Fibroblast of skin of back (primary cell): ENCODE measurements at regions not wholly inside any gene's neighbourhood (a gene's known extent, or its start where the extent isn't known, plus 50 kb on each side); places are given as distances from the start of the nearest gene placed in this dataset.

Source experiments
- DNase-seq: peaks from one replicate; pipeline ENCODE4 v3.0.0-alpha.2; 2013

DNA sequence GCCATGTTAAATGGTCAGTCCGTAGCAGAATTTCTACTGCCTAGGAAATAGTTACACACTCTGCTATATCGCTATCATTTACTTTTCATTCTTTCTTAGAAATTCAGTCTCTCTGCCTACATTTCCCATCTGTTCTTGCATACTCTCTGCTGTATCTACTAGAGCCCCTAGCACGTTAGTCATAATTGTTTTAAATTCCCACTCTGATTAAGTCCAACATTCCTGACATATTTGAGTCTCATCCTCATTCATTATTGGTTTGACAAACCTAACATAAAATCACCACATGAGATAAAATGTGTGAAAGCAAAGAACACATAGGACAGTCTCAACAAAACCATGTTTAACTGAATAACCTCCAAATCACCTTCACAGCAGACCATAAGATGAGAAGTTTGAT is 513.6 kb downstream of the PLPP3 start:
- peak; percentile 83 for DNase-seq

DNA sequence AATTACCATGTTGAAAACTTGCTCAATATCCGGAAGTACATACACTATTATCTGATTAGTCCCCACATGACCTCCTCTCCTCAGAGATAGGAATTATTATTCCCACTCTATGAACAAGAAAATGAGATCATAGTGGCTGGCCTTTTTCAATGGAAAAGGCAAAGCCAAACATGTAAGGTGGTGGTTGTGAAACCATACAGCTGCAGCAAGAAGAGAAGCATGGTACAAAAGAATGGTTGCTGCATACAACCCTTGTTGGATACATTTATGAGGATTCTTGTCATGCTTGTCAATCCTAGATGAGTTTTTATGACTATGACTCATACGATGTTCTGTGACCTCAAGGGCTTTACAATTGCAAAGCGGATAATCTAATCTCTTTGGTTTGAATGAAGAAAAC is 514.7 kb downstream of the PLPP3 start:
- peak; percentile 72 for DNase-seq

DNA sequence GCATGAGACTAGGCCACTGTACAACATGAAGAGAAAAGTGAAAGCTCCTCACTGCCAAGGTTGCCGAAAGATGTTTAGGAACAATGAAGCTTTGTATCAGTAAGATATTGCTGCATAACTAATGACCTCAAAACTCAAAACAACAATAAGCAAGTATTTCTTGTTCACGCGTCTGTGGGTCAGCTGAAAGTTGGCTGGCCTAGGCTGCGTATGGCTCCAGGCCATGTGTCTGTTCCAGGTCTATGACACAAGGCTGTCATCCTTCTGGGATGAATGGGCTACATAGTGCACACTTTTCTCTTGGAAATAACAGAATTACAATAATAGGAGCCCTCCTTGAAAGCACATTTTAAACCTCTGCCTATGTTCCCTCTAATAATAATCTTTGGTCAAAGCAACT is 515.9 kb downstream of the PLPP3 start:
- DNase-seq: no peak

DNA sequence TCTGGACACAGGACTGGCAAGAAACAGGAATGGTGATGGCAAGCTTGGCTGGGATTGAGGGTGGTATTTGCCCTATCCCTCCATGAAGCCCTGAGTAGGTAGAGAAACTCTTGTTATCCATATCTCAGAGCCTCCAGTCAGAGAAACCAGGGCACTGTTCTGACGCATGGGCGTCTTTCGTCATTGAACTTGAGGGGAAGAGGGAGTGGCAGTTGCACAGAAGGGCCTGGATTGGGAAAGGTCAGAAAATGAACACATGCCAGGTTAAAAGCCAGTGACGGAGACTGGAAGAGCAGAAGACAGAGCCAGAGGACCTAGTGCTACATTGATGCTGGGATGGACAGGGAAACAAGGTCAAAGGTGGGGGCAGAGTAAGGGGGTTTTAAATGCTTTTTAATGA is 516.7 kb downstream of the PLPP3 start:
- DNase-seq: no peak

DNA sequence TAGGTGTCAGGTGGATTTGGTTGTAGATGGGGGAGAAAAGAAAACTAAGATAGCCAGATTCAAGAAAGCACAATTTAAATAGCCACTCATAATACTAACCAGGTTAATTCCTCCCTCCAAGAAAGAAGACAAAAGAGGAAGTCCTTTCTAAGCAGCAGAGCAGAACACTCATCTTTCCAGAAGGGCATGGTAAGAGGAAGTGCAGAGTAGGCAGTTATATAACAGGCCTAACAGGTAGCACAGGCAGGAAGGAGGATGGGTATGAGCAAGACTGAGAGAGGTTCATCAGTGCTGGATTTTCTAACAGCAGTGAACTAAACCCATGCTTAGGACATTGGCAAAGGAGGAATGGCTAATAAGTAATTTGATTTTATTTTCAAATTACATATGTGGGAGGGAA is 517.5 kb downstream of the PLPP3 start:
- DNase-seq: no peak

DNA sequence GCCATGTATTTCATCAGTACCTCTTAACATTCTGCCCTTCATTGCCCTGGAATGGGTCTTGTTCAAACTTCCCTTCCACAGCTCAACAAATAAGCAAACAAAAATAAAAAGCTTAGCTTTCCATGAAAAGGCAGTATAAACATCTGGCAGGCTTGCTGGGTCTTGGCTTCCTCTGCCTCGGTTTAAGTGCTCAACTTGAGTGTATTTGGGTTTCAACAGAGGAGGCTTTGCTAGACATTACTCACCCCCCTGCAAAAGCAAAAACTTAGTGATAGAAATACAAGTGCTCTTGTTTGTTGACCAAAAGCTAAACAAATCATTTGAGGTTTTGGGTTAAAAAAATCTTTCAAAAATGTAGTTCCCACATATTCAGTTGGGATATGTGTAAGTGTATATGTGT is 518.5 kb downstream of the PLPP3 start:
- no peak for DNase-seq

DNA sequence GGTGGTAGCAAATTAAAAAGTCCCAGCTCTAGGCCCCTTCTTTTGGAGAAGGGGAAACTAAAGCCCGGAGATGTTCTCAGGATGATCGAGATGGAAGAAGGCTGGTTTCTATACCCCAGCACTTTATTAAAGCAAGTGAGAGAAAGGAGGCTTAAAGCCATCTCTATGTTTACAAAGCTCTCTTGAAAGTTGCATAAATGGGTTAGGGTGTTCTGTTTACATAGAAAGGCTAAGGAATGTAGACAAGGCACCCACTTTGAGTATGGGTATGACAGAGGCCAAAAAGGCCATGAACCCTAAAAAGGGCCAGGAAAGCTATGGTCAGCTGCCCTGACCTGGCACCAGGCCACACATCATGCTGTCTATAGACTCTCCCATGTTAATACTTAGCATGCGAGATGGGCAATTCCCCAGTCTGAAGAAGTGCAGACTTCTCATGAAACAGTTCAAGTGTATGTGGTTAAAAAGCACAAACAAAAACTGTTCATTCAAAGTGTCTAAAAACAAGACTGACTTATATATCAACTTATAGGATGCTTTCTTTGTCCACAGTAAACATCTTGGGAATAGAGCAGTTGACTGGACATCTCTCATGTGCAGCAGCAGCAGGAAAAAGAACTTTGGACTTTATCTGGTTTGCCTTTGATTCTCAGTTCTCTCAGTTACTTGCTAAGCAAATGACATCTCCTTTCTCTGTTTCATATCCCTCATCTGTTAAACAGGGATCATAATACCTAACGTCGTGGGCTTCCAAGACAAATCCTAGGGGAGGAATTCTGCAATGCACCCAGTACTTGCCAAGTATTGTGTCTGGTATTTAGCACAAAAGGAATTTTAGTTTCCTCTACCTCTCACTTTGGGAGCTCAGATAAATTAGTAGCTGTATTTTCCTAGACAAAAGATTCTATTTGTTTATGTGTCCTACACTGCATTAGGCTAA is 521.6 kb downstream of the PLPP3 start:
- DNase-seq: no peak

DNA sequence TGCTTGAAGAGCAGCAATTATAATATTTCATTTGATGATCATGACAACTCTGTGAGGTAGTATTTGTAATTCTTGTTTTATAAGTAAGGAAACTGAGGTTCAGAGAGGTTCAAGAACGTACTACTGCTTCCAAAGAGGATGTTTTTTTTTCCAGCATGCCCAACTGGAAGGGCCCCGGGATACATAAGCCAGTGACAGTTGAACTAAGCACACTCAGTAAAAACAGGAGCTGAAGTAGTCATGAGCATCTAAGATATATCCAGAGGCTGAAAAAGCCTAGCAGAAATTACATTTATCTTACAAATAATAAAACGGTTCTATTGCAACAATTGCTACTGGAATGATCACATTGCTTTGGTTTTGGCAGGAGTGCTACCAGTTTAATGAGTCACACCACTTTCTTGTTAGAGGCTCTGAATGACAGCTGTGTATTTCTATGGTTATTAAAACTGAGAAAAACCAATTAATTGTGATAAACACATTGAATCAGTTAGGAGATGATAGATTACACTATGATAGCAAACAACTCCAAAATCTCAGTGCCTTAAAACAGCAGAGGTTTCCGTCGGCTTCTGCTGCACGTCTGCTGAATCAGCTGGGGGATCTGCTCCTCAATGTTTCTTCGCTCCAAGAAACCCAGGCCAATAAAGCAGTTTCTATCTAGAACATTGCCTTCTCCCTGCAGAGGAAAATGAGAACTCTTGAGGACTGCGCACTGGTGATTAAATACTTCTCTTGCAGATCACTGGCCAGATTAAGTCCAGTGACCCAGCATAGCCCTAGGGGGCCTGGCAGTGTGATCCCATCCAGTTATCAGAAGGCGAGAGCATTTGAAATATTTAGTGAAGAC is 522.7 kb downstream of the PLPP3 start:
- DNase-seq: peak; percentile 62

DNA sequence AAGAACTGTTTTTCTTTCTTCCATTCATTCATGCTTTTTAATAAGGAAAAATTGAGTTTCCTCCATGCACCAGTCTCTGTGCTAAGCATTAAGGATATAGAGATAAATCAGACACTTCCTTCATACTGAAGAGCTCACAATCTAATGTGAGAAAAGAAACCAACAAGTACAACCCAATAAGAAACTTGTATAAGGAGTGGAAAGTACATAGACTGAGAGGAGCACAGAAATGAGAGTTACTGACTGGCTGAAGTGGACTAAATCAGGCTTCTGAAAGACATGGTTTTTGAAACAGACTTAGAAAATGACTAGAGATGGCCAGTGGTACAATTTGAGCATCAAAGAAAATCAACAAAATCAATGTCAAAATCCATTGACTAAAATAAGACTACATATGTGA is 524.4 kb downstream of the PLPP3 start:
- DNase-seq: no peak

DNA sequence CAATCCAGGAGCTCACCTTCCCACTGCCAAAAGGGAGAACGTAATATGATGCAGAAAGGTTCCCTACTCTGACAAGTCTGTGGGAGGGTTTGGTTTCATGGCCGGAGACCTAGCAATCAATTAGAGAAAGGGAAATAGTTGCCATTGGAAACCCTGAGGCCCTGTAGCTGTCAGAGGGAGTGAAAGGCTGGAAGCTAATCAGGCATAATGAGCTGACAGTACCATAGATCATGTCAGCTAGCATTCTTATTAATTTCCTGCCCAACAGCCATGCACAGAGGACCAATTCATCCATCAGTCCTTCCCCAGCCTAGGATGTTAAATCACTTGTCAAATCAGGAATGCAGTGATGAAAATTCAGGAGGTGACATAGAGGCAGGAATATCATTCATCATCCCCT is 527.3 kb downstream of the PLPP3 start:
- no peak for DNase-seq

DNA sequence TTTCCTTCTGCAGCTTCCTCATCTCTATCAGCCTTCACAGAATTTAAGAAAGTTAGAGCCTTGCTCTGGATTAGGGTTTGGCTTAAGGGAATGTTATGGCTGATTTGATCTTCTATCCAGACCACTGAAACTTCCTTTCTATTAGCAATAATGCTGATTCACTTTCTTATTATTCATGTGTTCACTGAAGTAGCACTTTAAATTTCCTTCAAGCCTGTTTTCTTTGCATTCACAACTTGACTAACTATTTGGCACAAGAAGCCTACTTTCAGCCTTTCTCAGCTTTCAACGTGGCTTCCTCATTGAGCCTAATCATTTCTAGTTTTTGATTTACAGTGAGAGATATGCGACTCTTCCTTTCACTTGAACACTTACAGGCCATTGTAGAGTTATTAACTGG is 528.5 kb downstream of the PLPP3 start:
- no peak for DNase-seq

DNA sequence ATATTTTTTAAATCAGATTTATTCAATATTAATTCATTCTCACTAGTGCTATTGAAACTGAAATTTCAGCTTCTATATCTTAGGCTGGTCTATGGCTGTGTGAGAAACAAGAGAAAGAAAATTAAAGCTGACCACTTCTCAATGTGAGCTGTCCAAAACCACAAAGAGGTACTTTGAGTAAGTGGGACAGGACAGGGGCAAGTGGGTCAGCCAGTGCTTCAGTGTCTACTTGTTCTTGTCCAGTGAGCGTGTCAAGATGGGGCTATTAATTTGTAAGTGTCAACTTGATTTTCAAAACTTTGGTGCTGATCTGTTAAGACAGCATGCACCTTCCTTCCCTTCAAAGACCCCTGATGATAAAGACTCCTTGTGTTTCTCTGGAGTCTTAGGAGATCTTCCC is 533.9 kb downstream of the PLPP3 start:
- no peak for DNase-seq

DNA sequence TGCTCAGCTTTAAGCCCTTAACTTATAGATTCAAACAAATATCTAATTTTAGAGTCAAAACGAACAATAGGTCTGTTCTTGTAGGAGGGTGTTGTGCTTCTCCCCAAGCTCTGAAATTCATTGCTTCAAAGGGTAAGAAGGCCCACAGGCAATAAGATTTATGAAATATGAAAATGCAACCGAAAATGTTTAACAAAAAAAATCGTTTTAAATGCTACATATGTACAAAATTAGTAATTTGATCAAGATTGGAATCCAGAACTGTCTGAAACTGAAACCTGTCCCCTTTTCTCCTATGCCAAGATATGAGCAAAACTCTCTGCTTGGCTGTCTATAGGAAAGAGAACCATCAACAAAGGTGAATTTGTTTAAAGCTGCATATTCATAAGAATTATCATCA is 534.3 kb downstream of the PLPP3 start:
- no peak for DNase-seq

DNA sequence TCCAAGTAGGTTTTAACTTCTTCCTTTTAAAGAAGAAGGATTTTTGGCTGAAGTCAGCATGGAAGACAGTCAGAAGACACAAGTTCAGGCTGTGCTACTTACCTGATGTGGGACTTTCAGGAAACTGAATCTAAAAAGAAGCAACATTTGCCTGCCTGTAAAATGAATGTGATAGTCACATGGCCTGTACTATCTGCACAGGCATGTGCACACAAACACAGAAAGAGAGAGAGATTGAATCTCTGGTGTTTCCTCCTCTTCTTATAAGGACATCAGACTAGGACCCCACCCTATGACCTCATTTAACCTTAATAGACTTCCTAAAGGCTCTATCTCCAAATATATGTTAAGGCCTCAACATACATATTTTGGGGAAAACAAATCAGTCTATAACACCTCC is 542.9 kb downstream of the PLPP3 start:
- no peak for DNase-seq

DNA sequence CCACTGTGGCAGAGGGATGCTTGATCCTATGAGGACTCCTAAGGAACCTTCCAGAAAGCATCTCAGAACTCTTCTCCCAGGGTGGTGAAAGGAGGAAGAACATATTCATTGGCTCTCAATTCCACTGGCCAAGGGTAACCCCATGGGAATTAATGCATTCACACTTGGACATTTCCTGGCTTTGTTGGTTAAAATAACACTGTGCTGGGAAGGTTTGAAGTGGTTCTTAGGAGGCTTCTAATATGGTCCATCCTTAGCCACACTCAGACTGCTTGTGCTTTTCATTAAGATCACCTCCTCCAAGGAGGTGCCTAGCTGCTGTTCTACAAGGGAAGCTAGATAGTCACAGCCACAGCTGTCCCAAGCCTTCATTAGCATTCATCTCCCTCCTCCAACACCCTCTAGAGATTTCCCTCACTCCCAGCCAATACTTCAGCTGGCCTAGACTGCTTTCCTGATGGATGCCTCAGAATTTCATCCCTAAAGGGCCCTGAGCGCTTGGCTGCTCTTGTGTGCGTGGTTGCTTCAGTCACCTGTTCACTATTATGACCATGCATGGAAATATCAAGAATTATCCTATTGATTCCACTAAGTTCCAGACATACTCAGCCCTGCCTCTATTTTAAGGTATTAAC is 544.4 kb downstream of the PLPP3 start:
- peak; percentile 75 for DNase-seq

DNA sequence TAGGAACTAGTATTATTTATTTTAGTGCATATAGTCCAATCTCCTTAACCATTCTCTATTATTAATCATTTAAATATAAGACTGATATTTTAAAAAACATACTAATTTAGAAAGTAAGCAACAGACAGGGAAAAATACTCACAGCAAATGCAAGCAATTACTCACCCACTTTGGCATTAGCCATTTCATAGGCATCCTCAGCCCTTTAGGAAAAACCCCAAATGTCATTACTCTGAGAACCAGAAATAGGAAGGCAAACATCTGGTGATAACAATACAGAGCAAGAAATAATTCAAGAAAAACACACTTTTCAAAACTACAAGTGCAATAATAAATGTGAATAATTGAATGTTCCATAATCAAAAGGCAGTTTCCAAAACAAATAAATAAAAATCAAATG is 545.1 kb downstream of the PLPP3 start:
- DNase-seq: peak; percentile 75

DNA sequence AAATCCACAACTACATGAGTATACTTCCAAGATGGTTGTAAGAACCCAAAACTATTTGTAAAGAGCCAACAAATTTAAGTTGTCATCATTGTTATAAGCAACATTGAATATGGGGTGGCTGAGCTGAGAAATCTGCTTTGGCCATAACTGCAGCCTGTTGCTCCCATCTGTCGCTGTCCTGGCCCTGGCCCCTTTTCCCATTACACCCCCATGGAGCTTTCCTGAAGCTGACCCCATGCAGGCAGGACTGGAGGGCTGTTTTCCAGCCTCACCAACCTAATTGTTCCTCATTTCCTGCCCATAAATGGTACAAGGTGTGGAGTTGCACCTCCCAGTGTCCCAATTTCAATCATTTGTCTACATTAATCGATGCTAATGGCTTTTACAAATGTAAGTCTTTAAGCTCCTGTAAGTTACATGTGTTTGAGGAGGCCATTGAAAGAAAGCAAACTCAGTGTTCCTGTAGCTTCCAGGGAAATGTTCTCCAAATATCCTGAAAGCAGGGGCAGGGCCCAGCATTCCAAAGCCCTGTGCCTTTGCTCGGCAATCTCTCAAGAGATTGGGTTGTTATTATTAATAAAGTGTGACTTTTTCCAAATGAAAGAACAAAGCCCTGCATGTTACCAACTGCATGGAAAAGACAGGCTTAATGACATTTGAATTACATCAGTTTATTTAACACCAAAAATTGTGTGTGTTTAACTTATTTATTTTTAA is 545.9 kb downstream of the PLPP3 start:
- no peak for DNase-seq

DNA sequence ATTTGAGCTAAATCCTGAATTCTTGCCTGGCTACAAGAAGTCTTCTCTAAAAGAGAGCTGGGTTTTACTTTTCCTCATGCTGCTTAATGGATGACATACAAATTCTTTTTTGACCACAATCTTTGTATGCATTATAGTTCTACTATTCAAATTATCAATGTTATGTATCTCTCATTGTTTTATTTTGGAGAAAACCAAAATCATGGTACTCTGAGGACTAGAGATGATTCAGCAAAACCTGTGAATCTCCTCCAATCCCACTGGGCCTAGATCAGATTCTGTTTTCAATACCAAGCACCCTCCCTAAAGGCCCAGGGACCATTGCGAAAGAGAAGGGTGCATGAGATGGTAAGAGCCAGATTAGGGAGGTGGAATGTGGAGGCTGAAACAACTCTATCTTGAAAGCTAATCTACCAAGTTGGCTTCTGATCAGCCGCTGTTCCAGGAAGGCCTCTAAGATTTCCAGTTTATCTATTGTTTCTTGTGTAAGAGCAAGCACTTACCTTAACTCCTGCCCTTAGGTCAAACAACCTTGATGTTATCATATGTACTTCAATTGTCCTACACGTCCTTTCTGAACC is 547.2 kb downstream of the PLPP3 start:
- DNase-seq: no peak

DNA sequence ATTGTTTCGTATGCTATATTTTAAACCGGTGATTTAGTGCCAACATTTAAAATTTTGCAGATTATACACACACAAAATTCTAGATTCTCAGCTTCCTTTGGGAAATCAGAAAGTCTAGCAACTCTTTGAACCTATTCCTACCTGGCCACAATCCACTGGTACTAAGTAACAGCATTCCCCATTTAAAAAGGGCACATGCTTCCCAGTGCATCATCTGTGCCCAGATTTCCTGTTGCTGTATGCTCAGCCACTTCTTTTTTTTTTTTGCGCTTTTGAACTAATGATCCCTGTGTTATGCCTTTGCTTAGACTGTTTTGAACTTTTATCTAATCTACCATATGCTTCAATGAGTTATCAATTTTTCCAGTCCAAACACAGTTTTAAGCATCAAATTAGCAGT is 548.4 kb downstream of the PLPP3 start:
- no peak for DNase-seq

DNA sequence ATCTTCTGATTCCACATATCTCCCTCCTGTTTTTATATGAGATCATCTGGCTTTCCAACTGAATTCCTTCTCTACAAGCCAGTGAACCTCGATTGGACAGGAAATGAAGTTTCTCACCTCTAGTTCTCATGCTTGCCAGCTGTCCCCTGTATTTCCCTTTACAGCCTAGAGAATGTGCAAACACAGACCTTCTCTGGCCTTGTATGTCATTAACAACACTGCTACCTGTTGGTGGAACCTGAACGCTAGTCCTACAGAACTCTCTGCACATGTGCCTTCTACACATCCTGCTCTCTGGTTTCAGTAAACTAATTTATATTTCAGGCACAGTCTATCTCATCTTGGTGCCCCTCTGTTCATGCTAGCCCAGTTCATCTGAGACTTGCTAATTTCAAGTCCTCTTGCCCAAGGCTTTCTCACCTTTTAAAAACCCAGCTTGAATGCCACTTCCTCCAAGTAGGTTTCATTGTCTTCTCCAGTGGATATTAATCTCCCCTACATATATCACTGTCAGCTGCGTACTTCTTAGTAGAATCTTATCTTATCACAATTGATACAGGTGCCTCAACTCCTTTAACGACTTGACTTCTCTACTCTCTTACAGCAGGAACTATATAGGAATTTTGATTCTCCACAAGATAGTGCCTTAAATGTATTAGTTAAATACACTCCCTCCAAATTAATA is 549.9 kb downstream of the PLPP3 start:
- DNase-seq: no peak

DNA sequence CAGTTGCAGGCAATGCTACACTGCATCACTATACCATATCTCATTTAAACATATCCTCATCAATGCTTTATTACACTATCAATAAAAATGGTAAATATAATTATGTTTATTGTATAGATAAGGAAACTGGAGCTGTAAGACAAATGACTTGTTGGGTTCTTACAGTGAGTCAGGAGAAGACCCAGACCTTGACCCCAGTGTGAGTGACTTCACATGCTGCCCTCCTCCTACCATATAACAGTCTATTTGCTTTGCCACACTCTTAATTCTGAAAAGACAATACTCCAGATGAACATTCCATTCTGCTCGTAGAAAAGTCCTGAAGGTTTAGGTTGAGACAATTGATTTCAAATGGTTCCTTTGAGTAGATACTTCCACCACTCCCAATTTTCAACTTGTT is 550.5 kb downstream of the PLPP3 start:
- DNase-seq: no peak

DNA sequence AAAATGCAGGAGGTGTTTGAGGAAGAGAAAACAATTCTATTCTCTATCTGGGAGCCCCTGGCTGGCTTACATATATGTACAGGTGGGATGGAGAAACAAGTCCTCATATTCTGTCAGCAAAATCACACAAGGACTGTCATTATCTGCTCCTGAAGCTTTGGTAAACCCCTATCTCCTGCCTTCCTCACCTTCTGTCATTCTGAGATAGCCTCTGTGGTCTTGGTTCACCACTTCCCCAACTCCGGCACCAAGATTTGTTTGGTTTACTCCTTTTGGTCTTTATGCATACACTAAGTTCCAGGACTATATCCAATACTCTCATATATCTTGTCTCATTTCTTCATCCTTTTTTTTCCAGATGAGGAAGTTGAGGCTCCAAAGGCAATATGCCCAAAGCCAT is 551.1 kb downstream of the PLPP3 start:
- no peak for DNase-seq
